ENCODE measurements at regions not wholly inside any gene's neighbourhood (a gene's known extent, or its start where the extent isn't known, plus 50 kb on each side); places are given as distances from the start of the nearest gene placed in this dataset.

DNA sequence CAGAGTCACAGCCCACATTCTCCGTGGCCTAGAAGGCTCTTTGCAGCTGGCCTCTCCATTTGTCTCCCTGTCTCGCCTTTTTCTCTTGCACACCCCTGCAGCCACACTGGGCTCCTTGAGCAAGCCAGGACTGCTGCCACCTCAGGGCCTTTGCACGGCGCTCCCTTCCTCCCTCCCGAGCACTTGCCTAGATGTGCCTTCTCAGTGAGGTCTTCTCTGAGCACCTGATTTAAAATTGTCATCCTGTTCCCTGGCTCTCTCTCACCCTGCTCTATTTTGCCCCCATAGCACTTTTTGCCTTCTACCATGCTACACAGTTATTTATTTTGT lies 102.9 kb upstream of the THY1 start:
- TF ChIP-seq, protein P1, sequence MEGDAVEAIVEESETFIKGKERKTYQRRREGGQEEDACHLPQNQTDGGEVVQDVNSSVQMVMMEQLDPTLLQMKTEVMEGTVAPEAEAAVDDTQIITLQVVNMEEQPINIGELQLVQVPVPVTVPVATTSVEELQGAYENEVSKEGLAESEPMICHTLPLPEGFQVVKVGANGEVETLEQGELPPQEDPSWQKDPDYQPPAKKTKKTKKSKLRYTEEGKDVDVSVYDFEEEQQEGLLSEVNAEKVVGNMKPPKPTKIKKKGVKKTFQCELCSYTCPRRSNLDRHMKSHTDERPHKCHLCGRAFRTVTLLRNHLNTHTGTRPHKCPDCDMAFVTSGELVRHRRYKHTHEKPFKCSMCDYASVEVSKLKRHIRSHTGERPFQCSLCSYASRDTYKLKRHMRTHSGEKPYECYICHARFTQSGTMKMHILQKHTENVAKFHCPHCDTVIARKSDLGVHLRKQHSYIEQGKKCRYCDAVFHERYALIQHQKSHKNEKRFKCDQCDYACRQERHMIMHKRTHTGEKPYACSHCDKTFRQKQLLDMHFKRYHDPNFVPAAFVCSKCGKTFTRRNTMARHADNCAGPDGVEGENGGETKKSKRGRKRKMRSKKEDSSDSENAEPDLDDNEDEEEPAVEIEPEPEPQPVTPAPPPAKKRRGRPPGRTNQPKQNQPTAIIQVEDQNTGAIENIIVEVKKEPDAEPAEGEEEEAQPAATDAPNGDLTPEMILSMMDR (conservative IDR thresholded peaks at IDR 0.05; ENCODE audit: low read length), result no peak
- TF ChIP-seq EZH2phosphoT487 (IDR thresholded peaks at IDR 0.05; ENCODE audit: borderline replicate concordance, low read depth, low read length), result no peak

All from OCI-LY7 (cell line).